ENCODE measurements at regions not wholly inside any gene's neighbourhood (a gene's known extent, or its start where the extent isn't known, plus 50 kb on each side); places are given as distances from the start of the nearest gene placed in this dataset.
"Not testable (repeated sequence)": the region's sequence is repeated elsewhere in the genome, so short reads cannot be mapped to it uniquely, and the experiment has no call there.

DNA sequence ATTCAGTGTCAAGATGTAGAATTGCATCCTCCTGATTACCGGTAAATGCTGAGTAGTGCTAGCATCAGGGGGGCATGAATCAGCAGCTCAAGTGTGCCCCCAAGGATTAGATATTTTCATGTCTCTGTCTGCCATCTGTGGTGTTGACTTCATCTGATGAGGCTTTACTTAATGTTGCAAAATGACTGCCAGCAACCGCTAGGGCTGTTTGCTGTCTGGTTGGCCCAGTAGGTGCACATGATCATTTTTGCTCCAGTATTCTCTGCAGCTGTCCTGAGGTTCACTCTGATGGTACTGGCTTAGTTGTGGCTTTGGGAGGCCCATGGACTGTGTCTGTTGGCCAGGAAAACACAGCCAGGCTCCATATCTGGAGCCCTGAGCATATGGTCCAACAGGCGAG is 316.4 kb downstream of the SOX2 start:
- Histone ChIP-seq H3K9me3 (ENCODE audit: low read length) (no peaks in the 10 kb centered on the region), H3K4me1 (ENCODE audit: insufficient read depth, low read length) (no peaks in the 10 kb centered on the region), H3K4me3 (ENCODE audit: low read length) (no peak overlapping the region), H3K27me3 (ENCODE audit: insufficient read depth, low read length) (no peaks in the 10 kb centered on the region), H2AFZ (ENCODE audit: low read depth, low read length) (no peak overlapping the region), H3K36me3 (ENCODE audit: insufficient read depth, low read length) (no peaks in the 10 kb centered on the region)

DNA sequence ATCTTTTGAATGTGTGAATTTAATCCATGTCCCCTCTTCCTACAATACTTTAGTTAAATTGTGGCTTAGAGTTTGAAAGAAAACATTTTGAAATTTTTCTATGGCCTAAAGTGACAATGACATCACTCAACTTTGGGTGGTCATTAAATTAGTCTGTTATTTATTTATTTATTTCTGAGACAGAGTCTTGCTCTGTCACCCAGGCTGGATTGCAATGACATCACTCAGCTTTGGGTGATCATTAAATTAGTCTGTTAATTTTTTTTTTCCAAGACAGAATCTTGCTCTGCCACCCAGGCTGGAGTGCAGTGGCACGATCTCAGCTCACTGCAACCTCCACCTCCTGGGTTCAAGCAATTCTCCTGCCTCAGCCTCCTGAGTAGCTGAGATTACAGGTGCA is 322.5 kb downstream of the SOX2 start:
- not testable (repeated sequence) for H2AFZ ChIP-seq (ENCODE audit: low read depth, low read length); H3K36me3 ChIP-seq (ENCODE audit: insufficient read depth, low read length); H3K9me3 ChIP-seq (ENCODE audit: low read length); H3K27me3 ChIP-seq (ENCODE audit: insufficient read depth, low read length); H3K4me1 ChIP-seq (ENCODE audit: insufficient read depth, low read length); H3K4me3 ChIP-seq (ENCODE audit: low read length)

DNA sequence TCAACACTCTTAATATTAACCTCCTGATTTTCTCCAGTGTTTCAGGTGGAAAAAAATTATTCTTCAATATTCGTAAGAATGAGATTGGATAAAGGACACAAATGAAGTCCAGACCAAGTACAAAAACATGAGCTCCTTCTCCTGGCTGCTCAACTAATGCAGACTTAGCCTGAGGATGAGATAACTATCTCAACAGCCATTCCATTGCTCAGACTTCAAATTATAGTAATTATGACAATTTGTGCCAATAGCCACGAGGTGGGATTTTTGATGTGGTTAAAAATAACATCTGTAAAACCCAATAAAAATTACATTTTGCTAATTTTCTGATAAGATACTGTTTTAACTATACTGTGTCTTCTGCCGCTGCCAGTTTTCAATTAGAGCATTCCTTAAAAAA is 323.6 kb downstream of the SOX2 start:
- H2AFZ ChIP-seq (ENCODE audit: low read depth, low read length), result no peak overlapping the region
- peaks cover 5% of the 10 kb centered on the region for H3K4me1 ChIP-seq (ENCODE audit: insufficient read depth, low read length)
- H3K27me3 ChIP-seq (ENCODE audit: insufficient read depth, low read length), result no peaks in the 10 kb centered on the region
- no peak overlapping the region for H3K4me3 ChIP-seq (ENCODE audit: low read length)
- no peaks in the 10 kb centered on the region for H3K9me3 ChIP-seq (ENCODE audit: low read length)
- no peaks in the 10 kb centered on the region for H3K36me3 ChIP-seq (ENCODE audit: insufficient read depth, low read length)

DNA sequence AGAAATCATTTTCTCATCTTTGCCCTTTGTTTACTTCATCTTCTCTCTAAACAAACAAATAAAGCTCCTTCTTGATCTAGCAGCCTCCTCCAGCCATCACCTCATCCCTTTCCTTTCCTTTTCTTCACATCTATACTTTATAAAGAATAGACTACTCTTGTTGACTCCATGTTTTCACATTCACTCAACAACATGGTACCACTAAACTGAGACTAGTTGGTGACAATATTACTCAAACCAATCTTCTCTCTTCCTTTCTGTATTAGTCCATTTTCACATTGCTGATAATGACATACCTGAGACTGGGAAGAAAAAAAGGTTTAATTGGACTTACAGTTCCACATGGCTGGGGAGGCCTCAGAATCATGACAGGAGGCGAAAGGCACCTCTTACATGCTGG is 324.7 kb downstream of the SOX2 start:
- no peaks in the 10 kb centered on the region for H3K9me3 ChIP-seq (ENCODE audit: low read length)
- H3K27me3 ChIP-seq (ENCODE audit: insufficient read depth, low read length), result no peaks in the 10 kb centered on the region
- peaks cover 5% of the 10 kb centered on the region for H3K4me1 ChIP-seq (ENCODE audit: insufficient read depth, low read length)
- no peak overlapping the region for H3K4me3 ChIP-seq (ENCODE audit: low read length)
- no peaks in the 10 kb centered on the region for H3K36me3 ChIP-seq (ENCODE audit: insufficient read depth, low read length)
- no peak overlapping the region for H2AFZ ChIP-seq (ENCODE audit: low read depth, low read length)

DNA sequence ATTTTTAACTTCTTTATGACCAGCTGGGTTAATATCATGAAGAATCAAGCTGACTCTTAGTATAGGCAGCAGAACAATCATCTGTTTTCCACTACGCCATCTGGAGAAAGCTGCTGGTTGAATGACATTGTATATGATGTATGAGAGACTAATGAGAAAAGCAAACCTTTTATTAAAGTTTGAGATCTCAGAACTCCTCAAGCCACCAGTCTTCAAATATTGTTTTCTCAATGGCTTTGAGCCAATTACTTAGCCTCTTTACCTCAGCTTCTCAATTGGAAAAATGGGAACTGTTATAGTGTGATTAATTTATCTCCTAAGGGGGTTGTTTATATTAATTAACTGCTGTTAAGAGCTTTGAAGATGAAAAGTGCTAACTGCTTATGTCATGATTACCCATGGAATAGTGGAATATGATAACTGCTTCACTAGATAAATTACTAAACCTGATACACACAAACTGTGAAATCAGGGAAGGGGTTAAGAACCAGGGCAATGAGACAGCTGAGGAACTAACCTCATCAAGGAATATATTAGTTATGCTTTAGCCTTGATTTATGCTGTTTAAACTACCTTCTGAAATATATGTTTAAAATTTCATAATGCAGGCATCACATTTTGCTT is 330.1 kb downstream of the SOX2 start:
- Histone ChIP-seq H3K36me3 (ENCODE audit: insufficient read depth, low read length) (no peaks in the 10 kb centered on the region), H3K4me3 (ENCODE audit: low read length) (no peak overlapping the region), H3K4me1 (ENCODE audit: insufficient read depth, low read length) (no peaks in the 10 kb centered on the region), H2AFZ (ENCODE audit: low read depth, low read length) (no peak overlapping the region), H3K27me3 (ENCODE audit: insufficient read depth, low read length) (no peaks in the 10 kb centered on the region), H3K9me3 (ENCODE audit: low read length) (no peaks in the 10 kb centered on the region)

DNA sequence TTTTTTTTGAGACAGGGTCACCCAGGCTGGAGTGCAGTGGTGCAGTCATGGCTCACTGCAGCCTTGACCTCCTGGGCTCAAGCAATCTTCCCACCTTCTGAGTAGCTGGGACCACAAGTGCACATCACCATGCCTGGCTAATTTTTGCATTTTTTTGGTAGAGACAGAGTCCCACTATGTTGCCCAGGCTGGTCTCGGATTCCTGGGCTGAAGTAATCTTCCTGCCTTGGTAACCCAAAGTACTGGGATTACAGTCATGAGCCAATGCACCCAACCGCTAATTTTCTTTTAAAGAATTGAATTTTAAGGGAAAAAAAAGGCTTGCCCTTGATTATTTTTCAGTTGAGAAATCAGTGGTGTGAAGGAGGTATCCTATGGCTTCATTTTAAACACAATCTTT is 334.0 kb downstream of the SOX2 start:
- Histone ChIP-seq H2AFZ (ENCODE audit: low read depth, low read length) (no peak overlapping the region), H3K4me1 (ENCODE audit: insufficient read depth, low read length) (no peaks in the 10 kb centered on the region), H3K4me3 (ENCODE audit: low read length) (no peak overlapping the region), H3K36me3 (ENCODE audit: insufficient read depth, low read length) (no peaks in the 10 kb centered on the region), H3K27me3 (ENCODE audit: insufficient read depth, low read length) (no peaks in the 10 kb centered on the region), H3K9me3 (ENCODE audit: low read length) (no peaks in the 10 kb centered on the region)

DNA sequence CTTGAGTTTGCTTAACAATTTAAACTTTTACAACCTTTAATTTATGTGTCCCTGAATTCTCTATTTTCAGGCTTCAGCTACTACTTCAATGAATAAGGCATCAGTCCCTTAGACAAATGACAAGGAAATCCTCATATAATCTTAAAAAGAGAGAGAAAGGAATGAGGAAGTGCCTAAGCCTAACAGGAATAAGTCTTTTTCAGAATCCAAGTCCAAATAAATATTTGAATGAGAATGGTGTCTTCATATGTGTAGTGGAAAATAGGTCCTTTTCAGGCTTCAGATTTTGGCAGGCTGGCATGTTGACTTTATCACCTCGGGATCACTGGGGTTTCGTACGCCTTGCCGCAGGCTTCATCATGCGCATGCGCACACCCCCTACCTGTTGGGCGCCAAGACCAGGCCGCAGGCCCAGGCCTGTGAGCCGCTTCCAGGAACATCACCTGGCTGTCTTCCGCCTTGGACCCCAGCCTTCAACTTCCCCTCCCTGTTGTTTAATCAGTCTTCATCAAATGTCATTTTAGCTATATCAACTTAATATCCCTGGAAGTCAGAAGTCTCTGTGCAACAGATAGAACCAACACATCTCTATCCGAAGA is 334.5 kb downstream of the SOX2 start:
- Histone ChIP-seq H3K27me3 (ENCODE audit: insufficient read depth, low read length) (no peaks in the 10 kb centered on the region), H2AFZ (ENCODE audit: low read depth, low read length) (no peak overlapping the region), H3K4me3 (ENCODE audit: low read length) (no peak overlapping the region), H3K4me1 (ENCODE audit: insufficient read depth, low read length) (no peaks in the 10 kb centered on the region), H3K36me3 (ENCODE audit: insufficient read depth, low read length) (no peaks in the 10 kb centered on the region), H3K9me3 (ENCODE audit: low read length) (no peaks in the 10 kb centered on the region)

DNA sequence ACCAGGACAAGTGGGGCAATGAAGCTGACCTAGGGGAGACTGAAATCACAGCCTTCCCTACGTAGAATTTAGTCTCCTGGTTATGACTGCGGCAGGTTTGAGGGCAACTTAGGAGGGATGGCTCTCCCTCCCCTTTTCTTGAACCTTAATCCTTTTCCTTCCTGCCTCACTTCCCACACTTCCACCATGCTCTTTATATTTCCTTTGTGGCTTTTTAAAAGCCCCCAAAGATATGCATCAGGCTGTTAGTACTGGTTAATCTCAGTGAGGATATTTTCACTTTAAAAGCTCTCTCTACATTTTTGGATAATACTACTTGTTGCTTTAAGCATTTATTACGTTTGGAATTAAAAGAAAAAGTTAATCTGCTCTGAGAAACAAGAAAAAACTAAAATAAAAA is 339.2 kb downstream of the SOX2 start:
- H3K27me3 ChIP-seq (ENCODE audit: insufficient read depth, low read length), result no peaks in the 10 kb centered on the region
- no peak overlapping the region for H3K4me3 ChIP-seq (ENCODE audit: low read length)
- no peaks in the 10 kb centered on the region for H3K4me1 ChIP-seq (ENCODE audit: insufficient read depth, low read length)
- H3K9me3 ChIP-seq (ENCODE audit: low read length), result no peaks in the 10 kb centered on the region
- no peak overlapping the region for H2AFZ ChIP-seq (ENCODE audit: low read depth, low read length)
- H3K36me3 ChIP-seq (ENCODE audit: insufficient read depth, low read length), result no peaks in the 10 kb centered on the region

DNA sequence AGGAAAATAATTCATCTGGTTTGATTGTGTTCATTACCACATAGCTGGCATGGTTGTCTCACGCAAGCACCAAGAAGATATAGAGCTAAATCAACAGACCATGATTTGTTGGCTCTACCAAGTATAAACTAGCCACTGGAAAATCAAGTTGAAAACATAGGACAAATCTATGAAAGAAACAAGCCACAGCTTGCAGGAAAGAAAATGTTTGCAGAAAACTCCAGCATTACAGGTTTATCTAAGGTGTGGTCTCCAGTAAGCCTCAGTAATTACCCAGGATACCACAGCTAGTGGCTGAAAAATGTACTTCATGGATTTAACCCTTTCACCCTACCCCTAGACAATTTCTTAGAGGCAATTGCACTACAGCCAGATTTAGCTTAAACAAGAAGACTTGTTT is 340.6 kb downstream of the SOX2 start:
- H3K4me1 ChIP-seq (ENCODE audit: insufficient read depth, low read length), result peaks cover 3% of the 10 kb centered on the region
- H3K4me3 ChIP-seq (ENCODE audit: low read length), result no peak overlapping the region
- H3K27me3 ChIP-seq (ENCODE audit: insufficient read depth, low read length), result no peaks in the 10 kb centered on the region
- H3K36me3 ChIP-seq (ENCODE audit: insufficient read depth, low read length), result no peaks in the 10 kb centered on the region
- H3K9me3 ChIP-seq (ENCODE audit: low read length), result no peaks in the 10 kb centered on the region
- no peak overlapping the region for H2AFZ ChIP-seq (ENCODE audit: low read depth, low read length)

DNA sequence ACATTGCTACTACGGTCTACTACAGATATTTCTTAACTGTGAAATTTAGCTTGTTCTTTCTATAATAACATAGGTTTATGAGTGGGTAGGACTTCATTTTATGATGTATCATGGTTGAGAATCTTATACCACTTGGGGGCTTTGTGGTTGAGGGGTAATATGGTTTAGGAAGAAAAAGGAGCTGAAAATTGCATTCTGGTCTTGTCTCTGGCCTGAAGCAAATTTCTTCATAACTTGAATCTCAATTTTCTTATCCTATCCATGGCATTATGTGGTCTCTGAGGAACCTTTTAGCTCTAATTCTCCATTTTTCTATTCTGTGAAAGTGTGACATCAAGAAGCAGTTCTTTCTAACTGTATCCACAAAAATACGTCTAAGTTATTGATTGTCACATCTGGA is 341.0 kb downstream of the SOX2 start:
- Histone ChIP-seq H2AFZ (ENCODE audit: low read depth, low read length) (no peak overlapping the region), H3K4me3 (ENCODE audit: low read length) (no peak overlapping the region), H3K9me3 (ENCODE audit: low read length) (no peaks in the 10 kb centered on the region), H3K27me3 (ENCODE audit: insufficient read depth, low read length) (no peaks in the 10 kb centered on the region), H3K4me1 (ENCODE audit: insufficient read depth, low read length) (peaks cover 4% of the 10 kb centered on the region), H3K36me3 (ENCODE audit: insufficient read depth, low read length) (no peaks in the 10 kb centered on the region)

DNA sequence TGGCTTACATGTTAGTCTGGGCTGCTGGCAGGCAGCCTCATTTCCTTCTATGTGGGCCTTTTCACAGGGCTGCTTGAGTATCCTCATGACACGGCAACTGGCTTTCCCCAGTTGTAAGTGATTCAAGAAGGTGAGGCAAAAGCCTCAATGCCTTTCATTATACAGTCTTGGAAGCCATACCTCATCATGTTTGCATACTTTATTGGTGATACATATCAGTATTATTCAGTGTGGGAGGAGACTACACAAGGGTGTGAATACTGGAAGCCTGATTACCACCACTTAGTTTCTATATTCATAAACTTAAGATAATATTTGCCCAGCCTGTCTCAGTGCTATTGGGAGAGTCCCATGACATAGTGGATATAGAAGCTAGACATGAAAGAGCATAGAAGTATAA is 346.8 kb downstream of the SOX2 start:
- Histone ChIP-seq H3K36me3 (ENCODE audit: insufficient read depth, low read length) (no peaks in the 10 kb centered on the region), H3K9me3 (ENCODE audit: low read length) (no peaks in the 10 kb centered on the region), H3K27me3 (ENCODE audit: insufficient read depth, low read length) (no peaks in the 10 kb centered on the region), H3K4me3 (ENCODE audit: low read length) (no peak overlapping the region), H2AFZ (ENCODE audit: low read depth, low read length) (no peak overlapping the region), H3K4me1 (ENCODE audit: insufficient read depth, low read length) (peaks cover 12% of the 10 kb centered on the region)

DNA sequence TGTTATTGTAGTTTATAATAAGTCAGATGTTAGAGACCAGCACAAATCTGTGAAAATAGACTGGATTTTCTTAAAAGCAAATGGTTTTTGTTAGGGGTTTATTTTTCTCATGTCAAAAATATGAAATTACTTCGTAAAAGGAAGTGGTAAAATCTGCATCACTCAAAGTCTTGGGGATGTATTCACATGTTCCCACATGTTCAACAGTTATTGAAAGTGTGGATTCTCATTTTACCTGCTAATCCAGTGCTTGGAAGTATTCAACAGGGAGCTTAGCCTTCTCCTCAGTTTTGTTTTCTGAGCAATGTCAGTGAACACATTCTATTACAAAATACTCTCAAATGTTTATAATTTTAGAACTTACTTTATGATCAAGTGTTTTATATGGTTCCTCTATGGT is 352.0 kb downstream of the SOX2 start:
- no peaks in the 10 kb centered on the region for H3K36me3 ChIP-seq (ENCODE audit: insufficient read depth, low read length)
- no peaks in the 10 kb centered on the region for H3K9me3 ChIP-seq (ENCODE audit: low read length)
- H2AFZ ChIP-seq (ENCODE audit: low read depth, low read length), result no peak overlapping the region
- no peak overlapping the region for H3K4me3 ChIP-seq (ENCODE audit: low read length)
- H3K27me3 ChIP-seq (ENCODE audit: insufficient read depth, low read length), result no peaks in the 10 kb centered on the region
- H3K4me1 ChIP-seq (ENCODE audit: insufficient read depth, low read length), result peaks cover 12% of the 10 kb centered on the region

DNA sequence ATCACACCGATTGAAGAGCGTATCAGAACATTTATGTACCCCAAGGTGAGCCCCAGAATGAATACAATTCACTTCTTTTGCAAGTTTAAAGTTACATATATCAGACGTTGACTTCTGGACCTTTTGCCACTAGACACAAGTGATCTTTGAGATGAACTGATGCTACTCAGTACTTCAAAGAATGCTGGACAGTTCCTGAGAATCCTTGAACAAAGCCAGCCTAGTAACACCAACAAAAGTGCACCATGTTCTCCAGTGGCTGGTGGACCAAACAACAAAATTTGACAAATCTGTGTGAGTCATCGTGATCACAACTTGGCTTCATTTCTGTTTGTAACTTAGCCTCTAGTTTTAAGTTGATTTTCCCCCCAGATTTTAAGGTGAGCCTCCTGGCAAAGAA is 355.7 kb downstream of the SOX2 start:
- Histone ChIP-seq H3K27me3 (ENCODE audit: insufficient read depth, low read length) (no peaks in the 10 kb centered on the region), H2AFZ (ENCODE audit: low read depth, low read length) (no peak overlapping the region)

DNA sequence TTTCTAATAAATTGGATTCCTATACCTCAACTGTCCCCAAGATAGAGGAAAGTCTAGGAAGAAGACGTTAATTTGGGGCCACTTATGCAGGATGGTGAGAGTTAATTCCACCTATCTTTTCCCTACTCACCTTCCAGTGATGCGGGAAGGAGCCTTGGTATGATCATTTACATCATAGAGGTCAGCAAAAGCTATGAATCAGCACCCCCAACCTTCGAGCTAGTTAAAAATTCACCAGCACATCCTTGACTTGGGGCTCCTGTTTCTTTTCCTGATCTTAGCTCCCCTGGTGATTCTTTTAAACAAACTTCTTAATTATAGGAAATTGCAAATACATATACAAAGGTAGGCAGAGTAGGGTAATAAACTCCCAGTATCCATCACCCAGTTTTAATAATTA is 366.6 kb downstream of the SOX2 start:
- no peaks in the 10 kb centered on the region for H3K9me3 ChIP-seq (ENCODE audit: low read length)

More for the DNA sequence above, 355.7 kb downstream of the SOX2 start:
- Histone ChIP-seq H3K4me3 (ENCODE audit: low read length) (no peak overlapping the region), H3K36me3 (ENCODE audit: insufficient read depth, low read length) (no peaks in the 10 kb centered on the region), H3K9me3 (ENCODE audit: low read length) (no peaks in the 10 kb centered on the region), H3K4me1 (ENCODE audit: insufficient read depth, low read length) (peaks cover 7% of the 10 kb centered on the region)

More for the DNA sequence above, 366.6 kb downstream of the SOX2 start:
- no peak overlapping the region for H2AFZ ChIP-seq (ENCODE audit: low read depth, low read length)
- no peaks in the 10 kb centered on the region for H3K36me3 ChIP-seq (ENCODE audit: insufficient read depth, low read length)
- H3K27me3 ChIP-seq (ENCODE audit: insufficient read depth, low read length), result no peaks in the 10 kb centered on the region
- H3K4me1 ChIP-seq (ENCODE audit: insufficient read depth, low read length), result no peaks in the 10 kb centered on the region
- no peak overlapping the region for H3K4me3 ChIP-seq (ENCODE audit: low read length)
